ENCODE measurements at regions not wholly inside any gene's neighbourhood (a gene's known extent, or its start where the extent isn't known, plus 50 kb on each side); places are given as distances from the start of the nearest gene placed in this dataset.

DNA sequence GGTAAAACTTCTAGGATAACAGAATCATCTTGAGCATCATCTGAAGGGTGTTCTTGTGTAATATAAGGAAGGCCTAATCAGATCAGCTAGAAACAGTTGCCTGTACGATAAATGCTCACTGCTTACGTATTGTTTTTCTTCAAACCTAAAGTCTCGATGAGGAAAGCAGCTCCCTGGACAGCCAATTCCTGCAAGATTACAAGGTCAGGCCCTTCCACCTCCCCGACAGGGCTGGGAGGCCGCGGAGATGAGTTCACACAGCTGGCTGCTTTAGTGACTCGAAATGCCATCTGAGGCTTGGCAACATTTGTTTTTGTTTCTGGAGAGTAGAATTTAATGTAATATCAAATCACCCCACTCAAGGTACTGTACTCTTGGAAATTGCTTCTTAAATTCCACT, 95.1 kb upstream of the PFKP start:
- TF ChIP-seq POLR2AphosphoS5 (IDR thresholded peaks at IDR 0.05) (no peak), POLR2A (IDR thresholded peaks at IDR 0.05) (no peak)
- TF ChIP-seq, protein P1, sequence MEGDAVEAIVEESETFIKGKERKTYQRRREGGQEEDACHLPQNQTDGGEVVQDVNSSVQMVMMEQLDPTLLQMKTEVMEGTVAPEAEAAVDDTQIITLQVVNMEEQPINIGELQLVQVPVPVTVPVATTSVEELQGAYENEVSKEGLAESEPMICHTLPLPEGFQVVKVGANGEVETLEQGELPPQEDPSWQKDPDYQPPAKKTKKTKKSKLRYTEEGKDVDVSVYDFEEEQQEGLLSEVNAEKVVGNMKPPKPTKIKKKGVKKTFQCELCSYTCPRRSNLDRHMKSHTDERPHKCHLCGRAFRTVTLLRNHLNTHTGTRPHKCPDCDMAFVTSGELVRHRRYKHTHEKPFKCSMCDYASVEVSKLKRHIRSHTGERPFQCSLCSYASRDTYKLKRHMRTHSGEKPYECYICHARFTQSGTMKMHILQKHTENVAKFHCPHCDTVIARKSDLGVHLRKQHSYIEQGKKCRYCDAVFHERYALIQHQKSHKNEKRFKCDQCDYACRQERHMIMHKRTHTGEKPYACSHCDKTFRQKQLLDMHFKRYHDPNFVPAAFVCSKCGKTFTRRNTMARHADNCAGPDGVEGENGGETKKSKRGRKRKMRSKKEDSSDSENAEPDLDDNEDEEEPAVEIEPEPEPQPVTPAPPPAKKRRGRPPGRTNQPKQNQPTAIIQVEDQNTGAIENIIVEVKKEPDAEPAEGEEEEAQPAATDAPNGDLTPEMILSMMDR (IDR thresholded peaks at IDR 0.05 in 8 of 11, conservative IDR thresholded peaks at IDR 0.05 in 3 of 11) = no peak

Data from spleen (tissue), 7 donors.